Lung (tissue), 11 donors: ENCODE measurements at regions not wholly inside any gene's neighbourhood (a gene's known extent, or its start where the extent isn't known, plus 50 kb on each side); places are given as distances from the start of the nearest gene placed in this dataset.

Source experiments
- ATAC-seq: fragments of 200-7000 bp; cut with Tn5 transposase; one replicate; pipeline ENCODE4 v1.9.1; 2020; ENCODE audit warnings: moderate number of reproducible peaks; ENCODE audit not compliant: insufficient read depth, low FRiP score
- DNase-seq, 3 donors: peaks; one replicate each; pipeline ENCODE4 v3.0.0-alpha.2; 2013 to 2017
- H3K27ac ChIP-seq, 2 donors: one replicate each; pipeline ENCODE4 v1.5.1; 2013; ENCODE audit warnings: mild to moderate bottlenecking in 2 of 2, moderate library complexity in 2 of 2, control low read depth in 1 of 2, inconsistent platforms in 1 of 2, low read depth in 1 of 2, low read length in 1 of 2
- H3K27me3 ChIP-seq, 3 donors: one replicate each; pipeline ENCODE4 v1.5.1; 2013; ENCODE audit warnings: low read length in 2 of 3; ENCODE audit not compliant: control insufficient read depth in 3 of 3, insufficient read depth in 3 of 3
- H3K36me3 ChIP-seq, 4 donors: one replicate each; pipeline ENCODE4 v1.5.1; 2013; ENCODE audit warnings: low read length in 4 of 4, mild to moderate bottlenecking in 1 of 4, moderate library complexity in 1 of 4; ENCODE audit not compliant: control insufficient read depth in 4 of 4, insufficient read depth in 4 of 4
- H3K4me1 ChIP-seq, 5 donors: one replicate each; pipeline ENCODE4 v1.5.1; 2013; ENCODE audit warnings: low read length in 5 of 5, mild to moderate bottlenecking in 2 of 5, moderate library complexity in 1 of 5; ENCODE audit not compliant: control insufficient read depth in 5 of 5, insufficient read depth in 5 of 5
- H3K4me3 ChIP-seq: one replicate; pipeline ENCODE4 v1.5.1; 2013; ENCODE audit warnings: mild to moderate bottlenecking, control low read depth, moderate library complexity
- H3K9ac ChIP-seq, 2 donors: one replicate each; pipeline ENCODE4 v1.5.1; 2013; ENCODE audit warnings: low read length in 2 of 2, control low read depth in 1 of 2; ENCODE audit not compliant: insufficient read depth in 1 of 2
- H3K9me3 ChIP-seq, 4 donors: one replicate each; pipeline ENCODE4 v1.5.1; 2013; ENCODE audit warnings: low read length in 3 of 4, mild to moderate bottlenecking in 1 of 4, moderate library complexity in 1 of 4; ENCODE audit not compliant: control insufficient read depth in 4 of 4, insufficient read depth in 3 of 4
- WGBS, 2 donors: extraction: QIAGEN DNeasy Blood & Tissue Kit; methylation state at CpG; one replicate each; pipeline ENCODE4 v1.1.7; 2013; 5-methylcytosine and 5-hydroxymethylcytosine counted together
- TF ChIP-seq, protein P1 (sequence below): IDR thresholded peaks from 2 replicates; pipeline ENCODE4 v1.5.1; 2012; ENCODE audit warnings: mild to moderate bottlenecking; ENCODE audit errors: control extremely low read depth, extremely low read depth
- donor health status: control.
- donor health status: control.
- donor health status: Bipolar disorder and iron deficiency.
- donor health status: healthy.
- donor health status: DM: yes; HTN: yes; CAD: no.

DNA sequence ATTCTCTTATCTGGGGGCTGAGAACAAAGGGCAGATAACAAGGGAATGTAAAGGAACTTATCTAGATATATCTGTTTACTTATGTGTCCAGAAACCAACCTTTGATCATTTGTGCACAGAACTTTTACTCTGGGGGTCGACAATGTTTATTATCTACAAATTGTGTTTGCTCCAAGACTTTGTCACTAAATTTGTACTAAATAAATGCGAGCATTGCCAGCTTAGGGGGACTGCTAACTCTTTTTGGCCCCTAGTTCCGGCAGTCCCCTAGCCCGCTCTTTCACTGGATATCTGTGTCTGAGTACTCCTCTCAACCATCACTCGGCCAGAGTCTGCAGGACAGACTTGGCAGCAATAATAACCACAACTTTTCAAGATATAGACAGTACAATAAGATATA is 88.2 kb downstream of the FSCB start:
- Histone ChIP-seq H3K4me3 (no peak overlapping the region), H3K27ac (no peak overlapping the region), H3K9ac (no peak overlapping the region), H3K4me1 (no peaks in the 10 kb centered on the region), H3K27me3 (no peaks in the 10 kb centered on the region), H3K36me3 (no peaks in the 10 kb centered on the region), H3K9me3 (peaks cover 0 to 2% (median under 1%) of the 10 kb centered on the region in 4 donors)
- WGBS, 2 donors, result 81 to 84% methylated on average over 5 of the region's 5 CpGs
- DNase-seq (peak in 1 of 3 donors; percentile 4), ATAC-seq (no peak)
- TF ChIP-seq, protein P1, sequence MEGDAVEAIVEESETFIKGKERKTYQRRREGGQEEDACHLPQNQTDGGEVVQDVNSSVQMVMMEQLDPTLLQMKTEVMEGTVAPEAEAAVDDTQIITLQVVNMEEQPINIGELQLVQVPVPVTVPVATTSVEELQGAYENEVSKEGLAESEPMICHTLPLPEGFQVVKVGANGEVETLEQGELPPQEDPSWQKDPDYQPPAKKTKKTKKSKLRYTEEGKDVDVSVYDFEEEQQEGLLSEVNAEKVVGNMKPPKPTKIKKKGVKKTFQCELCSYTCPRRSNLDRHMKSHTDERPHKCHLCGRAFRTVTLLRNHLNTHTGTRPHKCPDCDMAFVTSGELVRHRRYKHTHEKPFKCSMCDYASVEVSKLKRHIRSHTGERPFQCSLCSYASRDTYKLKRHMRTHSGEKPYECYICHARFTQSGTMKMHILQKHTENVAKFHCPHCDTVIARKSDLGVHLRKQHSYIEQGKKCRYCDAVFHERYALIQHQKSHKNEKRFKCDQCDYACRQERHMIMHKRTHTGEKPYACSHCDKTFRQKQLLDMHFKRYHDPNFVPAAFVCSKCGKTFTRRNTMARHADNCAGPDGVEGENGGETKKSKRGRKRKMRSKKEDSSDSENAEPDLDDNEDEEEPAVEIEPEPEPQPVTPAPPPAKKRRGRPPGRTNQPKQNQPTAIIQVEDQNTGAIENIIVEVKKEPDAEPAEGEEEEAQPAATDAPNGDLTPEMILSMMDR, result no peak

DNA sequence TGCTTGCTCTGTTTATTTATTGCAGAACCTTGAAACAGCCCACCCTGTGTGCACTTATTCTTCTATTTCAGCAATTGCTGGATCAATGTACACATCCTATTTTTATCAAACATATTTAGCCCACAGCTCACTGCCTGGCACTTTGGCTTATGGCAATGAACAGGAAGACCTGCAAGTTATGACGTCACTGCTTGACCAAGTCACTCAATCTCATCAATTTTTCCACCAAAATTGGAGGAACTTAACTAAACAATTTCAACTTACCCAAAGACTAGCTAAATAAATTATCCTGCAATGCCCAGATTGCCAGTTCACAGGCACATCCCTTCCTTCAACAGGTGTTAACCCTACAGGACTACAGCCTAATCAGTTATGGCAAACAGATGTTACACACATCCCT is 89.3 kb downstream of the FSCB start:
- ATAC-seq (no peak), DNase-seq (no peak)
- Histone ChIP-seq H3K27me3 (no peaks in the 10 kb centered on the region), H3K27ac (no peak overlapping the region), H3K4me1 (no peaks in the 10 kb centered on the region), H3K36me3 (no peaks in the 10 kb centered on the region), H3K9me3 (peaks cover 0 to 2% (median under 1%) of the 10 kb centered on the region in 4 donors), H3K9ac (no peak overlapping the region), H3K4me3 (no peak overlapping the region)
- 82 to 91% methylated on average over 1 of the region's 1 CpG for WGBS, 2 donors
- TF ChIP-seq, protein P1, result no peak

DNA sequence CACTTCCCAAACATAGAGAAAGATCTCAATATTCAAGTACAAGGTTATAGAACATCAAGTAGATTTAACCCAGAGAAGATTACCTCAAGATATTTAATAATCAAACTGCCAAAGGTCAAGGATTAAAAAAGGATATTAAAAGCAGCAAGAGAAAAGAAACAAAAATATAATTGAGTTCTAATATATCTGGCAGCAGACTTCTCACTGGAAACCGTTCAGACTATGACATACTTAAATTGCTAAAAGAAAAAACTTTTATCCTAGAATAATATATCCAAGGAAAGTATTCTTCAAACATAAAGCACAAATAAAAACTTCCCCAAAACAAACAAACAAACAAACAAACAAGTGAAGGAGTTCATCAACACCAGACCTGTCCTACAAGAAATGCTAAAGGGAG is 92.4 kb downstream of the FSCB start:
- Histone ChIP-seq H3K27me3 (no peaks in the 10 kb centered on the region), H3K4me3 (no peak overlapping the region), H3K4me1 (no peaks in the 10 kb centered on the region), H3K27ac (no peak overlapping the region), H3K9ac (no peak overlapping the region), H3K9me3 (peaks cover 0 to 2% (median under 1%) of the 10 kb centered on the region in 4 donors), H3K36me3 (no peaks in the 10 kb centered on the region)
- no peak for DNase-seq
- 79 to 82% methylated on average over 1 of the region's 1 CpG for WGBS, 2 donors
- no peak for ATAC-seq
- TF ChIP-seq, protein P1, result no peak

DNA sequence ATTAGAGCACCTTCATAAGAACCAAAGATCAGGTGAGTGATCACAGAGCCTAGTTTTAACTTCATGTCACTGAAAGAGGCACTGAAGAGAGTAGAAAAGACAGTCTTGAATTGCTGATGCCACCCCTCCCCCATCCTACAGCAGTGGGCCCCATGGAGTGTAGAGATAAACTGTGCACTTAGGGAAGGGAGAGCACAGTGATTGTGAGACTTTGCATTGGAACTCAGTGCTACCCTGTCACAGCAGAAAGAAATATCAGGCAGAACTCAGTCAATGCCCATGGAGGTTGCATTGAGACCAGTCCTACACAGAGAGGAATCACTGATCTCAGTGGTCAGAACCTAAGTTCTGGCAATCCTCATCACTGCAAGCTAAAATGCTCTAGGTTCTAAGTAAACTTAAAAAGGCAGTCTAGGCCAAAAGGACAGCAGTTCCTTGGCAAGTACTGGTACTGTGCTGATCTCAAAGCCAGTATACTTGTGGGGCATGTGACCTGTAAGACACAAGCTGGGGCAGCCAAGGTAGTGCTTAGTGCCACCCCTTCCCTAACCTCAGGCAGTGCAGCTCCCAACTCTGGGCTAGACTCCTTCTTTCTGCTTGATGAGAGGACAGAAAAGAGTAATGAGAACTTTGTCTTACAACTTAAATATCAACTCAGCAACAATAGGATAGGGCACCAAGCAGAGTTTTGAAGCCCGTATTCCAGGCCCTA is 94.1 kb downstream of the FSCB start:
- ATAC-seq (no peak), DNase-seq (no peak)
- WGBS, 2 donors, result 76 to 87% methylated on average over 1 of the region's 1 CpG
- Histone ChIP-seq H3K4me1 (no peaks in the 10 kb centered on the region), H3K9me3 (peaks cover 0 to 2% (median under 1%) of the 10 kb centered on the region in 4 donors), H3K9ac (no peak overlapping the region), H3K4me3 (no peak overlapping the region), H3K36me3 (no peaks in the 10 kb centered on the region), H3K27me3 (no peaks in the 10 kb centered on the region), H3K27ac (no peak overlapping the region)
- TF ChIP-seq, protein P1, result no peak
